ENCODE measurements at regions not wholly inside any gene's neighbourhood (a gene's known extent, or its start where the extent isn't known, plus 50 kb on each side); places are given as distances from the start of the nearest gene placed in this dataset.

- DNase-seq (ENCODE audit: low read depth in 2 of 3, low spot score in 2 of 3) = no peak
Observed at GRCh38 chr12:77153706-77154105, 88.3 kb upstream of the E2F7 start.

GRCh38 chr12:77152623-77153193, 87.3 kb upstream of the E2F7 start:
- no peak for DNase-seq (ENCODE audit: low read depth in 2 of 3, low spot score in 2 of 3)

DNA sequence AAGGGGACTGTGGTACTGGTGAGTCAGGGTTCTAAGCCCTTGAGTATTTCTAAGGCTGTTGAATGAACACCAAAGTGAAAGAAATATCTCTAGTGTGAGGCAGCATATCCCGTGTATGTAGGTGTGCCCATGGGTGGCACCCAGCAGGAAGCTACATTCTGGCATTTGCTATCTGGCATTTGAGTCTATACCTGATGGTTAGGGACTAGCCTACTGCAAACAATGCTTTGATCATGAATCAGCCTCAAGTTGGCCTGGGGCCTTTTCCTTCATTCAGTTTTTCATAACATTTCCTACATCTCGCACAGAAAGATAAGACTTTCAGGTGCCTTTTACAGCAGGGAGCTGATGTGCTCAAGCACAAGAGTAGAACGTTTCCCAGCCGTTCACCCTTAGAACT, 85.7 kb upstream of the E2F7 start:
- DNase-seq (ENCODE audit: low read depth in 2 of 3, low spot score in 2 of 3) = no peak

GRCh38 chr12:77133566-77133965, 68.2 kb upstream of the E2F7 start:
- no peak for DNase-seq (ENCODE audit: low read depth in 2 of 3, low spot score in 2 of 3)

GRCh38 chr12:77131977-77132490, 66.7 kb upstream of the E2F7 start:
- no peak for DNase-seq (ENCODE audit: low read depth in 2 of 3, low spot score in 2 of 3)

- DNase-seq (ENCODE audit: low read depth in 2 of 3, low spot score in 2 of 3) = no peak
Observed at GRCh38 chr12:77130193-77130592, 64.8 kb upstream of the E2F7 start.

GRCh38 chr12:77124767-77125166, 59.4 kb upstream of the E2F7 start:
- no peak for DNase-seq (ENCODE audit: low read depth in 2 of 3, low spot score in 2 of 3)

DNA sequence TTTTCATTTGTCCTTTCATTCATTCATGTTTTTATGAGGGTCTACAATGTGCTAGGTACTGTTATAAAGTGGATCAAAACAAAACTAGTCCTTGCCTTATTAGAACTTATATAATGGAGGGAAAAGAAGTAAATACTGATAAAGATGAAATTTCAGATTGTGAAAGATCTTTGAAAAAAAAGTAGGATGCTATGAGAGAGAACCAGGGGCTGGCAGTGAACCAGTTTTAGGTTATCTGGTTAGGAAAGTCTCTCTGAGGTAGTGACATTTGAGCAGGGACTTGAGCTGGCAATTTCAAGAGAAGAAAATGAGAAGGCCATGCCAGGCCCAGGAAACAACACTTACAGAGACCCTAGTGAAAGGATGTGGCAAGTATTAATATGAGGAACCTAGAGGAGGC, 57.3 kb upstream of the E2F7 start:
- DNase-seq (ENCODE audit: low read depth in 2 of 3, low spot score in 2 of 3) = no peak

DNA sequence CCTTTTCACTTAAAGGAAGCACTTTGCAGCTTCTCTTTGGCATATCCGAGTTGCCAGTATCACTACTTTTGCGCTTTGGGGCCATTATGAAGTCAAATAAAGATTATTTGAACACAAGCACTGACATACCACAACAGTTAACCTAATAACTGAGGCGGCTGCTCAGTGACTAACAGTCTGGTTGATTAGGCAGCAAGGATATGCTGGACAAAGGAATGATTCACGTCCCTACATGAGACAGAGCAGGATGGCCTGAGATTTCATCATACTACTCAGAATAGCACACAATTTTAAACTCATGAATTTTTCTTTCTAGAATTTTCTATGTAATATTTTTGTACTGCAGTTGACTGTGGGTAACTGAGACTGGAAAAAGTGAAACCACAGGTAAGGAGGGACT, 56.9 kb upstream of the E2F7 start:
- DNase-seq (ENCODE audit: low read depth in 2 of 3, low spot score in 2 of 3) = no peak

GRCh38 chr12:77120156-77121085, 55.1 kb upstream of the E2F7 start:
- DNase-seq (ENCODE audit: low read depth in 2 of 3, low spot score in 2 of 3) = no peak

DNA sequence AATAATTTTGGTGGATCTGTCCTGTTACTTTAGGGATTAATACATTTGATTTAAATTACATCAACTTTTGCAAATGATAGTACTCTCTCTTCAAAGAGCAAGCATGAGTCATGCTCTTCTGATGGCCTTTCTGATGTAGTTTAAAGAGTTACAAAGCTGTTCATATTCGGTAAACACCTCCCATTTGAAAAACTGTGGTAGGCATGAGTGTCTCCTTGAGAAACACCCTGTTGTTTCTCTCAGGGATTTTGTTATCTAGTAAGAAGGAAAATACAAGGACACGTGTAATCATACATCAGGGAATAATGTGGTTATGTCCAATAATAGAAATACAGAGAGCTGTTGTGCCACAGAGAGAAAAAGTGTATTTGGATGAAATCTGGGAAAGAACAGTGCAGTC, 53.3 kb upstream of the E2F7 start:
- no peak for DNase-seq (ENCODE audit: low read depth in 2 of 3, low spot score in 2 of 3)

DNA sequence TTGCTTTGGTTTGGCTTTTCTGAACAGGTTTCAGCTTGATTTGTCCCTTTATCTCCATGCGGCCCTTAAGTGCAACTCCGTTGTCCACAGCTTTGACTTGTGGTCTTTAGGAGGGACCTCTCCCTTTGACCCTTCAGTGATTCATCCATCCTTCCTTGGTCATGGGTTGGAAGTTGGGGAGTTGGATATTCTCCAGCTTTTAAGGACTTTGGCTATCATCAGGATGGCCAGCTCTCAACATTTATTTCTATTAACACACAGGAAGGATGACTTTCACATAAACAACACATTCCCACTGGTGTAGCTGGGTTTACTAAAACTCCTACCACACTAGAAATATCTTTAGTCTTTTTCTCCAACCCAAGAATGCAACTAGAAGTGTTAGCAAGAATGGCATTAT, 50.9 kb upstream of the E2F7 start:
- no peak for DNase-seq (ENCODE audit: low read depth in 2 of 3, low spot score in 2 of 3)

DNA sequence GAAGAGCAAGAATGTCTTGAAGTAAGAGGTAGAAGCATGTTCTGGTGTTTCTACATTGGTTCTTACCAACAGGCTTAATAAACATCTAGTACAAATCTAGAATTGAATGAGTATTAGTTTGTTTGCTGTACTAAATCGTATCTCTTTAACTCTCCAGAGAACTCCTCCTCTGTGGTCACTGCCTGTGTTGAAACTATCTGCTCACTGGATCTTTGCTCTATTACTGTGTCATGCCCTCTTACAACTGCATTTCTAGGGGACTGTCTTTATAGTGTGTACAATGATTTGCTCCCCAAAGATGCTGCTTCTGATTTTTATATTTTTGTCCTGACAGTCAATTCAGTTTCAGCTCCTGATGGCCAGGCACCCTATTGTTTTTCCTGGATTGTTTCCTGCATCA, 50.1 kb upstream of the E2F7 start:
- no peak for DNase-seq (ENCODE audit: low read depth in 2 of 3, low spot score in 2 of 3)
